ENCODE measurements at regions not wholly inside any gene's neighbourhood (a gene's known extent, or its start where the extent isn't known, plus 50 kb on each side); places are given as distances from the start of the nearest gene placed in this dataset.
A peak's percentile ranks its signal among the peaks of the same experiment; 100 is the strongest.
"Not testable (repeated sequence)": the region's sequence is repeated elsewhere in the genome, so short reads cannot be mapped to it uniquely, and the experiment has no call there.

DNA sequence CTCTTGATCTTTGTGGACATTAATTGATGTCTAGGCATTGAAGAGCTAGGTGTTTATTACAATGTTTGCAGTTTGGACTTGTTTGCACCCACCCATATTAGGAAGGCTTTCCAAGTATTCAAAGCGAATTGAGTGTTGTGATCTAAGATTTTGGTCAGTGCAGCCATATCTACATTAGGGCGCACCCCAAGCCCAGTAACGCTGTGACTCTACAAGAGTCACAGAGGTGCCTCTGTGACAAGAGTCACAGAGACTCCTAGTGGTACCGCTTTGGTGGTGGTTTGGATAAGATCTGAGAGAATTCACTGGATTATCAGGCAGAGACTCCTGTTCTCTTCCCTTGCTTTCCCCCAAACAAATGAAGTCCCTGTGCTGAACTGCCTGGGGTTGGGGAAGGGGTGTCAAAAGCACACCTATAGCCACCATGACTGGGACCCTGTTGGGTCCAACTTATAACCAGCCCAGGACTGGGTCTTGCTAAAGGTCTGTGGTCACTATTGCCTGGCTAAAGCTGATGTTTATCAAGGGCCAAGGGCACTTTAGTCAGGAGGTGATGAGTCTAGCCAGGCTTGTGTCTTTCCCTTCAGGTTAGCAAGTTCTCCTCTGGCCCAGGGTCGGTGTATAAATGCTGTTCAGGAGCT lies 114.1 kb upstream of the RIOK2 start:
- Histone ChIP-seq H4K20me1 (ENCODE audit: insufficient read depth, low read length) (no peaks in the 10 kb centered on the region), H3K9me2 (ENCODE audit: low read depth, low read length) (no peaks in the 10 kb centered on the region), H3K27me3 (ENCODE audit: insufficient read depth, low read length) (no peaks in the 10 kb centered on the region), H3F3A (ENCODE audit: insufficient read depth, low read length) (no peaks in the 10 kb centered on the region), H3K36me3 (ENCODE audit: insufficient read depth, low read length) (no peaks in the 10 kb centered on the region), H3K9ac (ENCODE audit: low read length) (no peak overlapping the region), H3K27ac (ENCODE audit: low read depth, low read length, poor library complexity, severe bottlenecking) (no peak overlapping the region), H3K4me2 (ENCODE audit: low read length) (no peak overlapping the region), H3K4me3 (ENCODE audit: low read depth, low read length, poor library complexity, severe bottlenecking) (no peak overlapping the region), H2AFZ (ENCODE audit: low read length) (no peak overlapping the region), H3K79me2 (ENCODE audit: insufficient read depth, low read length) (no peaks in the 10 kb centered on the region), H3K4me1 (ENCODE audit: insufficient read depth, low read length, severe bottlenecking) (no peaks in the 10 kb centered on the region), H3K9me3 (ENCODE audit: low read length) (no peaks in the 10 kb centered on the region)
- TF ChIP-seq, protein P1, sequence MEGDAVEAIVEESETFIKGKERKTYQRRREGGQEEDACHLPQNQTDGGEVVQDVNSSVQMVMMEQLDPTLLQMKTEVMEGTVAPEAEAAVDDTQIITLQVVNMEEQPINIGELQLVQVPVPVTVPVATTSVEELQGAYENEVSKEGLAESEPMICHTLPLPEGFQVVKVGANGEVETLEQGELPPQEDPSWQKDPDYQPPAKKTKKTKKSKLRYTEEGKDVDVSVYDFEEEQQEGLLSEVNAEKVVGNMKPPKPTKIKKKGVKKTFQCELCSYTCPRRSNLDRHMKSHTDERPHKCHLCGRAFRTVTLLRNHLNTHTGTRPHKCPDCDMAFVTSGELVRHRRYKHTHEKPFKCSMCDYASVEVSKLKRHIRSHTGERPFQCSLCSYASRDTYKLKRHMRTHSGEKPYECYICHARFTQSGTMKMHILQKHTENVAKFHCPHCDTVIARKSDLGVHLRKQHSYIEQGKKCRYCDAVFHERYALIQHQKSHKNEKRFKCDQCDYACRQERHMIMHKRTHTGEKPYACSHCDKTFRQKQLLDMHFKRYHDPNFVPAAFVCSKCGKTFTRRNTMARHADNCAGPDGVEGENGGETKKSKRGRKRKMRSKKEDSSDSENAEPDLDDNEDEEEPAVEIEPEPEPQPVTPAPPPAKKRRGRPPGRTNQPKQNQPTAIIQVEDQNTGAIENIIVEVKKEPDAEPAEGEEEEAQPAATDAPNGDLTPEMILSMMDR (IDR thresholded peaks at IDR 0.05; ENCODE audit: low read length): peak; percentile 78
- TF ChIP-seq EZH2 (IDR thresholded peaks at IDR 0.05; ENCODE audit: borderline replicate concordance, low read length): no peak

DNA sequence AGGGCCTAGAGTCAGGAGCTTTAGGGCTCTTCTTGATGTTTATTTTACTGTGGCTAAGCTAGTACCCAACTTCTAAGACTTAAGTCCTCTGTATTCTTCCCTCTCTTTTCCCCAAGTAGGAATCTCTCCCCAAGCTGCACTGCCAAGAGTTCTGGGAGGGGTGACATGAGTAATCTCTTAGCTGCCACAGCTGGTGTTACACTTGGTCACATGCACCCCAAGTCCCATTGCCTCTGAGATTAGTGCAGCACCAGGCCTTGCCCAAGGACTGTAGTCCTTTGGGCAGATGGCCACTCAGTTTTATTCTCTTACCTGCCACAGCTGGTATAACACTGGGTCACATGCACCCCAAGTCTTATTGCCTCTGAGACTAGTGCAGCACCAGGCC lies 114.7 kb upstream of the RIOK2 start:
- H3K27me3 ChIP-seq (ENCODE audit: insufficient read depth, low read length): no peaks in the 10 kb centered on the region
- H3F3A ChIP-seq (ENCODE audit: insufficient read depth, low read length): no peaks in the 10 kb centered on the region
- no peaks in the 10 kb centered on the region for H3K9me2 ChIP-seq (ENCODE audit: low read depth, low read length)
- H3K36me3 ChIP-seq (ENCODE audit: insufficient read depth, low read length): no peaks in the 10 kb centered on the region
- no peak overlapping the region for H3K4me2 ChIP-seq (ENCODE audit: low read length)
- no peak overlapping the region for H3K4me3 ChIP-seq (ENCODE audit: low read depth, low read length, poor library complexity, severe bottlenecking)
- no peaks in the 10 kb centered on the region for H3K4me1 ChIP-seq (ENCODE audit: insufficient read depth, low read length, severe bottlenecking)
- H3K9me3 ChIP-seq (ENCODE audit: low read length): no peaks in the 10 kb centered on the region
- H3K27ac ChIP-seq (ENCODE audit: low read depth, low read length, poor library complexity, severe bottlenecking): no peak overlapping the region
- TF ChIP-seq, protein P1 (IDR thresholded peaks at IDR 0.05; ENCODE audit: low read length): no peak
- TF ChIP-seq EZH2 (IDR thresholded peaks at IDR 0.05; ENCODE audit: borderline replicate concordance, low read length): no peak
- H4K20me1 ChIP-seq (ENCODE audit: insufficient read depth, low read length): no peaks in the 10 kb centered on the region
- H3K79me2 ChIP-seq (ENCODE audit: insufficient read depth, low read length): no peaks in the 10 kb centered on the region
- H2AFZ ChIP-seq (ENCODE audit: low read length): no peak overlapping the region
- no peak overlapping the region for H3K9ac ChIP-seq (ENCODE audit: low read length)

DNA sequence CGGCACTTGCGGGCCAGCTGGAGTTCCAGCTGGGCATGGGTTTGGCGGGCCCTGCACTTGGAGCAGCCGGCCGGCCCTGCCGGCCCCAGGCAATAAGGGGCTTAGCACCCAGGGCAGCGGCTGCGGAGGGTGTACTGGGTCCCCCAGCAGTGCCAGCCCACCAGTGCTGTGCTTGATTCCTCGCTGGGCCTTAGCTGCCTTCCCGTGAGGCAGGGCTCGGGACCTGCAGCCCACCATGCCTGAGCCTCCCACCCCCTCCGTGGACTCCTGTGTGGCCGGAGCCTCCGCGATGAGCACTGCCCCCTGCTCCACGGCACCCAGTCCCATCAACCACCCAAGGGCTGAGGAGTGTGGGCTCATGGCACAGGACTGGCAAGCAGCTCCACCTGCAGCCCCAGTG lies 118.1 kb upstream of the RIOK2 start:
- not testable (repeated sequence) for H3F3A ChIP-seq (ENCODE audit: insufficient read depth, low read length); H3K36me3 ChIP-seq (ENCODE audit: insufficient read depth, low read length); H3K27ac ChIP-seq (ENCODE audit: low read depth, low read length, poor library complexity, severe bottlenecking); H3K9ac ChIP-seq (ENCODE audit: low read length); H3K4me2 ChIP-seq (ENCODE audit: low read length); H3K79me2 ChIP-seq (ENCODE audit: insufficient read depth, low read length); H4K20me1 ChIP-seq (ENCODE audit: insufficient read depth, low read length); H3K27me3 ChIP-seq (ENCODE audit: insufficient read depth, low read length); H3K9me2 ChIP-seq (ENCODE audit: low read depth, low read length); H3K9me3 ChIP-seq (ENCODE audit: low read length); H3K4me3 ChIP-seq (ENCODE audit: low read depth, low read length, poor library complexity, severe bottlenecking); H3K4me1 ChIP-seq (ENCODE audit: insufficient read depth, low read length, severe bottlenecking); H2AFZ ChIP-seq (ENCODE audit: low read length)

DNA sequence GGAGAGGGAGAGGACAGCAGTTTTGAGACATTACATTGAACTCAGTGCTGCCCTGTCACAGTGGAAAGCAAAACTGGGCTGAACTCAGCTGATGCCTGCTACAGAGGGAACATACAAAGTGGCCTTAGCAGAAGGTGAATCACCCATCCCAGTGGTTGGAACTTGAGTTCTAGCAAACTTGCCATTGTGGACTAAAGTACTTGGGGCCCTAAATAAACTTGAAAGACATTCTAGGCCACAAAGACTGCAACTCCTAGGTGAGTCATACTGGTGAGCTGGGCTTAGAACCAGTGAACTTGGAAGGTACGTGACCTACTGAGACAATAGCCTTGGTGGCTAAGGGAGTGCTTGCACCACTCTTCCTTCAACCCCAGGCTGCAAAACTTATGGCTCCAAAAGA lies 155.7 kb upstream of the RIOK2 start:
- H3K4me1 ChIP-seq (ENCODE audit: insufficient read depth, low read length, severe bottlenecking): no peaks in the 10 kb centered on the region
- no peaks in the 10 kb centered on the region for H3F3A ChIP-seq (ENCODE audit: insufficient read depth, low read length)
- no peaks in the 10 kb centered on the region for H3K27me3 ChIP-seq (ENCODE audit: insufficient read depth, low read length)
- no peak overlapping the region for H3K9ac ChIP-seq (ENCODE audit: low read length)
- H2AFZ ChIP-seq (ENCODE audit: low read length): no peak overlapping the region
- H4K20me1 ChIP-seq (ENCODE audit: insufficient read depth, low read length): no peaks in the 10 kb centered on the region
- no peaks in the 10 kb centered on the region for H3K79me2 ChIP-seq (ENCODE audit: insufficient read depth, low read length)
- H3K9me2 ChIP-seq (ENCODE audit: low read depth, low read length): no peaks in the 10 kb centered on the region
- no peak overlapping the region for H3K27ac ChIP-seq (ENCODE audit: low read depth, low read length, poor library complexity, severe bottlenecking)
- no peaks in the 10 kb centered on the region for H3K9me3 ChIP-seq (ENCODE audit: low read length)
- no peaks in the 10 kb centered on the region for H3K36me3 ChIP-seq (ENCODE audit: insufficient read depth, low read length)
- H3K4me2 ChIP-seq (ENCODE audit: low read length): no peak overlapping the region
- TF ChIP-seq, protein P1 (IDR thresholded peaks at IDR 0.05; ENCODE audit: low read length): no peak
- TF ChIP-seq EZH2 (IDR thresholded peaks at IDR 0.05; ENCODE audit: borderline replicate concordance, low read length): no peak
- H3K4me3 ChIP-seq (ENCODE audit: low read depth, low read length, poor library complexity, severe bottlenecking): no peak overlapping the region

Measured in OCI-LY1 (cell line).